Right ventricle myocardium superior (tissue), 1 donor: ENCODE measurements at regions not wholly inside any gene's neighbourhood (a gene's known extent, or its start where the extent isn't known, plus 50 kb on each side); places are given as distances from the start of the nearest gene placed in this dataset.
"Not testable (repeated sequence)": the region's sequence is repeated elsewhere in the genome, so short reads cannot be mapped to it uniquely, and the experiment has no call there.

Source experiments
- ATAC-seq: fragments of 200-7000 bp; cut with Tn5 transposase; one replicate; pipeline ENCODE4 v1.9.1; 2020; ENCODE audit warnings: mild to moderate bottlenecking; ENCODE audit not compliant: poor library complexity
- DNase-seq: peaks from one replicate; pipeline ENCODE4 v3.0.0-alpha.2; 2020
- intact Hi-C: fragments of 100-400 bp; cut with DNase I; formaldehyde crosslinking; loops from one replicate; pipeline ENCODE4 v1.11.2; 2022
- donor health status: DM: no; HTN: yes; CAD: no; lungs with severe emphysema.

DNA sequence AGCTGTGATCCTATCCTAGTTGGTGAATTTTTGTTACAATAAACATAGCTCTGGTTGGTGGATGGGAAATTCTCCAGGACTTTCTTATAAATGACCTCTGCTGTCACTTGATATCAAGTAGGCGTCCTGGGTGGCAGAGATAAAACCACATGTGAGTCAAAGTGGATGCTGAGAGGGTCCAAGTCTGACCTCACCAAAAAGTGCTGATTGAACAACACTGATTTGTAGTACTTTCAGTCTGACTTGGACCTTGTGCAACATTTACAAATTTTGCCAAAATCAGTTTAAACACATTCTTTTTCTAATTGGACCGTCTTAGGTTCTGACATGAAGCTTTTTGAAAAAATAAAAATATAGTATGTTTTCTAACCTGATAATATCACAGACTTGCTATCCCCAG is 585.6 kb downstream of the GALC start:
- ATAC-seq (peak; percentile 58), DNase-seq (no peak)
- intact Hi-C loops, result no loop called here

- DNase-seq, result no peak
- intact Hi-C loops, result no loop called here
- no peak for ATAC-seq
Observed at GRCh38 chr14:87405563-87405962, 587.4 kb downstream of the GALC start.

GRCh38 chr14:87397499-87397898 is 595.5 kb downstream of the GALC start:
- DNase-seq, result no peak
- ATAC-seq, result no peak
- intact Hi-C loops, result no loop called here

- no peak for DNase-seq
- intact Hi-C loops, result no loop called here
- no peak for ATAC-seq
Observed at GRCh38 chr14:87391066-87391465, 601.9 kb downstream of the GALC start.

- intact Hi-C loops, result no loop called here
- DNase-seq (no peak), ATAC-seq (no peak)
Observed at GRCh38 chr14:87388946-87389345, 604.0 kb downstream of the GALC start.

- ATAC-seq (no peak), DNase-seq (no peak)
- intact Hi-C loops, result no loop called here
Observed at GRCh38 chr14:87387806-87388205, 605.2 kb downstream of the GALC start.

DNA sequence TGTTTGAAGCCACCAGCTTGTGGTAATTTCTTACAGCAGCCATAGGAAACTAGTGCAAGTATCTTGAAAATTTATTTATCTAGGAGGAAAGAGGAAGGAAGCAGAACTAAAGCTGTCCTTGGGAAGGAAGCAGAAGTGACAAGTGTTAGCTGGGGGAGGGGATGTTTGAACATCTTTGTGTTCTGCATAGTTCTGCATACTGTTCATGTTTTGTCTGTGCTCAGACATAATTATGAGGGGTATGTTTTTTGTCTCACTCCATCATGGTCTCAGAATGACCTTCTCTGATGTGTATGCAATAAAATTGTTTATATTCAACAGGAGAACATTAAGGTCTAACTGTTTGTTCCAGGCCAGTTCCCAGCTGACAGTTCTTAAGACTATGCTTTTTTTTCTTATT is 606.5 kb downstream of the GALC start:
- intact Hi-C loops, result no loop called here
- ATAC-seq (no peak), DNase-seq (no peak)

GRCh38 chr14:87380054-87380453 is 612.9 kb downstream of the GALC start:
- intact Hi-C loops, result no loop called here
- no peak for ATAC-seq
- no peak for DNase-seq

GRCh38 chr14:87368751-87369150 is 624.2 kb downstream of the GALC start:
- intact Hi-C loops, result no loop called here
- DNase-seq, result no peak
- ATAC-seq, result no peak

DNA sequence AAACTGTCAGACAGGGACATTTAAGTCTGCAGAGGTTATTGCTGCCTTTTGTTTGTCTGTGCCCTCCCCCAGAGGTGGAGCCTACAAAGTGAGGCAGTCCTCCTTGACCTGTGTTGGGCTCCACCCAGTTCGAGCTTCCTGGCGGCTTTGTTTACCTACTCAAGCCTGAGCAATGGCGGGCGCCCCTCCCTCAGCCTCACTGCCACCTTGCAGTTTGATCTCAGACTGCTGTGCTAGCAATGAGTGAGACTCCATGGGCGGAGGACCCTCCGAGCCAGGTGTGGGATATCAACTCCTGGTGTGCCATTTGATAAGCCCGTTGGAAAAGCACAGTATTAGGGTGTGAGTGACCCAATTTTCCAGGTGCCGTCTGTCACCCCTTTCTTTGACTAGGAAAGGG is 632.7 kb downstream of the GALC start:
- intact Hi-C loops, DNase-seq, ATAC-seq: not testable (repeated sequence)

- ATAC-seq, result no peak
- intact Hi-C loops, result no loop called here
- DNase-seq, result no peak
Observed at GRCh38 chr14:87351007-87351406, 642.0 kb downstream of the GALC start.

GRCh38 chr14:87349921-87350320 is 643.1 kb downstream of the GALC start:
- DNase-seq (no peak), ATAC-seq (no peak)
- intact Hi-C loops, result no loop called here

DNA sequence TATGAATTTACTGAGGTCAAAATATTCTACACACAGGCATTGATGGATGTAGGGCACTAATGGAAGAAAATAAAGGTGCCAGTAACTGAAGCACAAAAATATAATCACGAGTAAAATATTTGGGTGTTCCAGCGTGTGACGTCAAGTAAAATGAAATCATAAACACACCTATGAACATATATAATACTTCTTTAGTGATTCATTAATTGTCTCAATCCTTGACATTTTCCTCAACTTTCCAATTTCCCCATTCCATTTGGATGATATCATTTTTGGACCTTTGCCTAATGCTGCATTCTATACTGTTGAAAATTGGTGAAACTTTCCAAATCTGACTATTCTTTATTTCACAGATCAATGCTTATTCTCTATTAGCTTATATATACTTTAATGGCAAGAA is 649.3 kb downstream of the GALC start:
- intact Hi-C loops, result no loop called here
- DNase-seq, result no peak
- ATAC-seq, result no peak

DNA sequence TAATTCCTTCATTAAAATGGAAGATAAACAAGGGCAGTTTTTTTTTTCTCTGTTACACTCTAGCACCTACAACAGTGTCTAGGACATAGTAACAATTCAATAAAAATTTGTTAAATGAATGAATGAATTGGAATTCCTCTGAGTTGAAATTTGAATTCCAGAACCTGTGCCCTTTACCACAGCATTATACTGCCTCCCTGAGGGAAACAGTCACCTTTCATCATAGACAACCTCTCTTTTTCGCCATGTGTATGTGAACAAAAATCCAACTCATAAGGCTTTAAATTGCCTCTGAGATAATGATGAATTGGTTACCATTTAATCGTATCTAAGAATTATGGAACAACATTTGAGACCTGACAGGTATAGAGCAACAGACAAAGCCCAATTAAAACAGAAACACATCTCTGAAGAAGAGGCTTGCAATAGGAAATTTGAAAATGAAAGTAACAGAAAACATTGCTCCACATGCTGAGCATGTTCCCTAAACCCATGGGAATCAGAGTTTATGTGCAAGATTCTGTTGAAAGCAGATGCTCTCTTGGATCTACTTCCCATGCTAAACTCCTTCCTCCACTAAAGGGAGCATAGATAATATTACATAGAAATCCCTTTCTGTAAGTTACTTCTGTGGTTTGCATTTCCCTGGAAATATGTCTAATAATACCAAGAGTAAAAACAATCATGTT is 657.8 kb downstream of the GALC start:
- DNase-seq, result no peak
- no peak for ATAC-seq
- intact Hi-C loops, result no loop called here

- intact Hi-C loops, result no loop called here
- ATAC-seq (no peak), DNase-seq (no peak)
Observed at GRCh38 chr14:87331991-87332390, 661.0 kb downstream of the GALC start.

DNA sequence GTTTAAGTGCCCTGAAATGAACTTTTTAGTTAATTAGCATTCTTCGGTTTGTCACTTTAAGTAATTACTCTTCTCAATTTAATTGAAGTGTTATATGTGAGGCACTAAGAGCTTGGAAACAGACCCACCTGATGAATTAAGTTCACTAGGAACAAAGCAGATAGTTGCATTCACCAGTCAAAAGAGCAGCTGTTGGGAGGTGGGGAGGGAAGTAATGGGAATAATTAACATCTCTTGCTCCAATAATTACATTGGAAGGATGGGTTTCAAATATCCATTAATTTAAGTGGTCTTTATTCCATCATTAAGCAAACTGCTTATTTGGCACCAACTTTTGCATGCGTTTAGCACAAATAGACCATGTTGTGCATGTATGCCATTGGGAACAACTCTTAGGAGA is 667.2 kb downstream of the GALC start:
- no peak for ATAC-seq
- DNase-seq, result no peak
- intact Hi-C loops, result no loop called here

GRCh38 chr14:87323191-87323590 is 669.8 kb downstream of the GALC start:
- ATAC-seq (no peak), DNase-seq (no peak)
- intact Hi-C loops, result no loop called here

DNA sequence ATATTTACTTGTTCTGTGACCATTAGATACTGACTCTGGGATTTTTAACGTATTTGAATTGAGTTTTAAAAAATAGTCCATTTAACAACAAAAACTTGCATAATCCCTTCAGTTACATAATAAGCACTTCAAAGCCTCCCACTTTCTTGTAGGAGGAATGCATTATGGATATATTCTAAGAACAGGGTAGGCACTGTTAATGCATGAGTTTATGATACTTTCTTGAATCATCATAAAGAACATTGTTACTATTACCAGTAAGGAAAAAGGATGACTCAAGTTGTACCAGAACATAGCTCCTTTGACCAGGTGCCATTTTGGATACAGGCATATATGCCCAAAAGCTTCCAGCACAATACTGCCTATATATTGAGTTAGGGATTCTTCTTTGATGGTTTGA is 671.4 kb downstream of the GALC start:
- ATAC-seq, result no peak
- intact Hi-C loops, result no loop called here

GRCh38 chr14:87312894-87313205 is 680.1 kb downstream of the GALC start:
- no peak for DNase-seq
- no peak for ATAC-seq
- intact Hi-C loops, result no loop called here

More for the DNA sequence above, 671.4 kb downstream of the GALC start:
- no peak for DNase-seq

- intact Hi-C loops, result no loop called here
- no peak for DNase-seq
- ATAC-seq, result no peak
Observed at GRCh38 chr14:87312169-87312893, 680.7 kb downstream of the GALC start.

- intact Hi-C loops, result no loop called here
- ATAC-seq (no peak), DNase-seq (no peak)
Observed at GRCh38 chr14:87309557-87309956, 683.4 kb downstream of the GALC start.
